T-helper 1 cell treated with Interleukin-12 subunit alpha and Interleukin-12 subunit beta and Interleukin-4 antibody, amounts not matched to agents 30 μg/mL and 1 μg/mL, for 36 hours (primary cell): ENCODE measurements at regions not wholly inside any gene's neighbourhood (a gene's known extent, or its start where the extent isn't known, plus 50 kb on each side); places are given as distances from the start of the nearest gene placed in this dataset.

Source experiments
- H3K27ac Mint-ChIP-seq: one replicate; pipeline ENCODE4 v1.8.0; 2021; ENCODE audit warnings: mild to moderate bottlenecking, mixed read lengths
- H3K27me3 Mint-ChIP-seq: one replicate; pipeline ENCODE4 v1.8.0; 2021; ENCODE audit warnings: low read depth, mixed read lengths
- H3K36me3 Mint-ChIP-seq: one replicate; pipeline ENCODE4 v1.8.0; 2021; ENCODE audit warnings: low read depth, mixed read lengths
- H3K4me1 Mint-ChIP-seq: one replicate; pipeline ENCODE4 v1.8.0; 2021; ENCODE audit warnings: low read depth, mixed read lengths
- H3K4me3 Mint-ChIP-seq: one replicate; pipeline ENCODE4 v1.8.0; 2021; ENCODE audit warnings: mild to moderate bottlenecking, moderate library complexity, mixed read lengths
- H3K9me3 Mint-ChIP-seq: one replicate; pipeline ENCODE4 v1.8.0; 2021; ENCODE audit warnings: mixed read lengths

DNA sequence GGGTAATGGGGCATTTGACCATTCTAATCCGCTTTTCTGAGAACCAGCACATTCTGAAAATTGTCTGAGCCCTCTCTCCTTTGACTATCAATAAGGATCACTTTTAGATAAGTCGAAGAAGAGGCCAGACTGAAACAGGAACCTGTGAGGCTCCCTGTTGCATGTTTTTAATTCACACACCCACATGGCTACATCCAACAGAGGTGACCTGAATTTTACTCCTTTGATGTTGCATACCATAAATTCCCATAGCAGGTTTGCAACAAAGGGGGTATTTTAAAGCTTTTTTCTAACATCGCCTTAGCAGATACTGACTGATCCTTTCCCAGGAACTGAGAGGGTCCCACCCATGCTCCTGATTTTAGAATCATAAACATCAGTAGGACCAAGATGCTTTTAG lies 450.8 kb downstream of the USP25 start:
- Mint-ChIP-seq H3K9me3 (no peaks in the 10 kb centered on the region), H3K27ac (no peak overlapping the region), H3K4me1 (no peaks in the 10 kb centered on the region), H3K36me3 (no peaks in the 10 kb centered on the region), H3K27me3 (no peaks in the 10 kb centered on the region), H3K4me3 (no peak overlapping the region)

DNA sequence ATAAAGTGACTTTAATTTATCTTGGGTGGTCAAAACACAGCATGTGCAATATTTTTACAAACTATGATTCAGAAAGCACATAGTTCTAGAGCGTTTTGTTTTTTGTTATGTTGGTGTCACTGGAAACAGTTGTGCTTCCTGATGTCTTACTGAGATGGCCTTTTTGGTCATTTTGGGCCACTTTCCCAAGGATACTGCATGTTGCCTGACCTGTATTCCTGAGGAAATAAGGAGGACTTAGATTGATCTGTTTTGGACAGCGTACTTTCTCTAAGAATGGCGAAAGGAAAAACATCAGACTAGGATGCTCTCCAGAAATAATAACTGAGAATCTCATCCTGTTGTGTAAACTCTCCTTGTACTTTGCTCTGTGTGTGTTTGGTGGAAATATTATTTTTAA lies 451.2 kb downstream of the USP25 start:
- no peak overlapping the region for H3K27ac Mint-ChIP-seq
- H3K27me3 Mint-ChIP-seq, result no peaks in the 10 kb centered on the region
- H3K36me3 Mint-ChIP-seq, result no peaks in the 10 kb centered on the region
- no peak overlapping the region for H3K4me3 Mint-ChIP-seq
- no peaks in the 10 kb centered on the region for H3K4me1 Mint-ChIP-seq
- no peaks in the 10 kb centered on the region for H3K9me3 Mint-ChIP-seq

- Mint-ChIP-seq H3K27ac (no peak overlapping the region), H3K27me3 (no peaks in the 10 kb centered on the region), H3K4me3 (no peak overlapping the region), H3K4me1 (no peaks in the 10 kb centered on the region), H3K9me3 (no peaks in the 10 kb centered on the region), H3K36me3 (no peaks in the 10 kb centered on the region)
These were observed 456.0 kb downstream of the USP25 start for GRCh38 chr21:16185766-16186165.

DNA sequence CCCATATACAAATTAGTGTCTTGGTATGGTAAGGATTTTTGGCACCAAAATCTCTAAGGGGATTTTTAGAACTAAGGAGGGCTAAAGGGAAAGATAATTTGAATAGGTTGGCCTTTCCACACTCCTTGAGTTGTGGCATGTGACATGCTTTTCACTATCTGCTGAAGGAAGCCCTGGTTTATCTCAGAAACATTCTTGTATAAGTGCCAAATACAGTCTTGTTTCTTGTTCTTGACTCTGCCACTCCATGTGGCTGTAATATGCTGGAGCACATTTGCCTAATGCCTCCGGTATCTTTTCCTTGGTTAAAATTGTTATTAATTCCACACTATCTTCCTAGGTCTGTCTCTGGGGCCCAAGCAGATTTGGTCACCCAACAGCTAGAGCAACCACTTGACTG lies 457.0 kb downstream of the USP25 start:
- no peaks in the 10 kb centered on the region for H3K9me3 Mint-ChIP-seq
- H3K27me3 Mint-ChIP-seq, result no peaks in the 10 kb centered on the region
- no peak overlapping the region for H3K27ac Mint-ChIP-seq
- H3K4me1 Mint-ChIP-seq, result no peaks in the 10 kb centered on the region
- H3K36me3 Mint-ChIP-seq, result no peaks in the 10 kb centered on the region
- no peak overlapping the region for H3K4me3 Mint-ChIP-seq

GRCh38 chr21:16187603-16188301 lies 458.0 kb downstream of the USP25 start:
- Mint-ChIP-seq H3K27me3 (no peaks in the 10 kb centered on the region), H3K9me3 (no peaks in the 10 kb centered on the region), H3K27ac (no peak overlapping the region), H3K4me1 (no peaks in the 10 kb centered on the region), H3K36me3 (no peaks in the 10 kb centered on the region), H3K4me3 (no peak overlapping the region)

GRCh38 chr21:16192902-16193301 lies 463.1 kb downstream of the USP25 start:
- Mint-ChIP-seq H3K4me3 (no peak overlapping the region), H3K27ac (no peak overlapping the region), H3K27me3 (no peaks in the 10 kb centered on the region), H3K36me3 (no peaks in the 10 kb centered on the region), H3K9me3 (no peaks in the 10 kb centered on the region), H3K4me1 (peaks cover 2% of the 10 kb centered on the region)

DNA sequence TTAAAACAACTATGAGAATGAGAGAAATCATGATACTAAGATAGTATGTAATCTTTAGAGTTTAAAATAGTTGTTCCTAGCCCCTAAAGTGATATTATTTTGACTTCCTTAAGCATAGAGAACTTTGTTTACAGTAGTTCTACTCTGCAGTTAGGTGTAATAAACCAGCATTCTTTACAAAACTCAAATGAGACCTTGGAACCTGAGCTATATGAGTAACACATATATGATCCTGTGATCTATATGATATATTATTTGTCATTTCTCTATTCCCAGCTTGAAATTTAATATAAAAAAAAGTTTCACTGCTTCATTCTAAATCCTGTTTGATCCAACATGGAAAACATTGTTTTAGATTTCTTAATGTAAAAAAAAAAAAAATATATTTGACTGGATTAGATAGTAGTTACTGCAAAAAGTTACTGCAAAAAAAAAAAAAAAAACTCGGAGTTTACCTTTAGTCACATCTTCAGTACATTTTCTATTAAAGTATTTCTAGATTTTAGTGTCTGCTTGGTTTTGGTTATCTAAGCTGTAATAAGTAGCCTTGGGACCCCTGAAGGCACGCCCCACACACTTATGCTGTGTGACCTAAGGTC lies 463.8 kb downstream of the USP25 start:
- H3K27me3 Mint-ChIP-seq, result no peaks in the 10 kb centered on the region
- H3K27ac Mint-ChIP-seq, result no peak overlapping the region
- no peak overlapping the region for H3K4me3 Mint-ChIP-seq
- H3K4me1 Mint-ChIP-seq, result peaks cover 2% of the 10 kb centered on the region
- H3K36me3 Mint-ChIP-seq, result no peaks in the 10 kb centered on the region
- no peaks in the 10 kb centered on the region for H3K9me3 Mint-ChIP-seq

GRCh38 chr21:16194095-16194787 lies 464.5 kb downstream of the USP25 start:
- H3K27ac Mint-ChIP-seq, result no peak overlapping the region
- peaks cover 2% of the 10 kb centered on the region for H3K4me1 Mint-ChIP-seq
- H3K27me3 Mint-ChIP-seq, result no peaks in the 10 kb centered on the region
- no peak overlapping the region for H3K4me3 Mint-ChIP-seq
- no peaks in the 10 kb centered on the region for H3K9me3 Mint-ChIP-seq
- H3K36me3 Mint-ChIP-seq, result no peaks in the 10 kb centered on the region

GRCh38 chr21:16194788-16195537 lies 465.2 kb downstream of the USP25 start:
- Mint-ChIP-seq H3K9me3 (no peaks in the 10 kb centered on the region), H3K36me3 (no peaks in the 10 kb centered on the region), H3K27me3 (no peaks in the 10 kb centered on the region), H3K4me3 (no peak overlapping the region), H3K27ac (peak overlapping the region; percentile 15), H3K4me1 (peaks cover 2% of the 10 kb centered on the region)

- Mint-ChIP-seq H3K4me1 (peaks cover 2% of the 10 kb centered on the region), H3K27me3 (no peaks in the 10 kb centered on the region), H3K4me3 (no peak overlapping the region), H3K9me3 (no peaks in the 10 kb centered on the region), H3K27ac (peak overlapping the region; percentile 15), H3K36me3 (no peaks in the 10 kb centered on the region)
These were observed 465.7 kb downstream of the USP25 start for GRCh38 chr21:16195538-16195910.

- Mint-ChIP-seq H3K4me3 (no peak overlapping the region), H3K9me3 (no peaks in the 10 kb centered on the region), H3K27ac (no peak overlapping the region), H3K4me1 (peaks cover 2% of the 10 kb centered on the region), H3K36me3 (no peaks in the 10 kb centered on the region), H3K27me3 (no peaks in the 10 kb centered on the region)
These were observed 466.2 kb downstream of the USP25 start for GRCh38 chr21:16196001-16196400.

GRCh38 chr21:16198546-16198945 lies 468.8 kb downstream of the USP25 start:
- H3K36me3 Mint-ChIP-seq, result no peaks in the 10 kb centered on the region
- peaks cover 2% of the 10 kb centered on the region for H3K4me1 Mint-ChIP-seq
- no peaks in the 10 kb centered on the region for H3K27me3 Mint-ChIP-seq
- no peak overlapping the region for H3K27ac Mint-ChIP-seq
- no peaks in the 10 kb centered on the region for H3K9me3 Mint-ChIP-seq
- no peak overlapping the region for H3K4me3 Mint-ChIP-seq

DNA sequence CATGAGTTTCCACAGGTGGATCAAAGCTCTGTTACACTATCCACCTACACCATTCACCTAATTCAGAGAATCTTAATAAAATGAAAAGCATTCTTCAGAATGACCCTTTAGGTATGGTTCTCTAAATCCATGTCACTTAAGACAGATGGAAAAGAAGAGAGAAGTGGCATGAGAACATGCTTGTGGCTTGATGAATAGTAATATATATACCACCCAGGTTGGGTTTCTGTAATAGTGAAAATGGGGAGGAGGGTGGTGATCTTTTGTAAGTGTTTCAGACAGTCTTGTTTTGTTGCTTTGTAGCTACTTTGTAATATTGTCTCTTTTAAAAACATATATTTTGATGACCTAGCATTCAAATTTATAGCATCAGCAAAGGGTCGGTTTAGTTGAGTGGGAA lies 469.8 kb downstream of the USP25 start:
- no peaks in the 10 kb centered on the region for H3K27me3 Mint-ChIP-seq
- no peaks in the 10 kb centered on the region for H3K36me3 Mint-ChIP-seq
- peaks cover 2% of the 10 kb centered on the region for H3K4me1 Mint-ChIP-seq
- H3K4me3 Mint-ChIP-seq, result no peak overlapping the region
- H3K27ac Mint-ChIP-seq, result no peak overlapping the region
- no peaks in the 10 kb centered on the region for H3K9me3 Mint-ChIP-seq

GRCh38 chr21:16201718-16202117 lies 471.9 kb downstream of the USP25 start:
- Mint-ChIP-seq H3K4me1 (no peaks in the 10 kb centered on the region), H3K27me3 (no peaks in the 10 kb centered on the region), H3K36me3 (no peaks in the 10 kb centered on the region), H3K9me3 (no peaks in the 10 kb centered on the region), H3K4me3 (no peak overlapping the region), H3K27ac (no peak overlapping the region)

DNA sequence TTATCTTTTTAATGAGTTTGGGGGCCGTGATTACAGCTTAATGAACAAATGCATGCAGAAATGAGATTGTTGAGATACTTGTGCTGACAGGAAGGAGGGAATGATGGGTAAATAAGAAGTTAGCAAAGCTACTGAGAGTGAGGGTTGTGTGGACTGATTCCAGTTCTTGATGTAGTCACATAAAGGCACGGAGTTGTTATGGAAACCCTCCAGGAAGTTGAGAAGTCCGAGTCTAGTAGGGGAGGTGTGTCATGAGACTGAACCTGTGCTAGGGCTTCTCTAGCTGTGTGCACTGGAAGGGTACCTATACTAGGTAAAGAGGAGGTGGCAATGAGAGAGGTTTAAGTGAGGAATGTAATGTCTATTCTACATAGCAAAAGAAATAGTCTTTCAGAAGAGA lies 475.7 kb downstream of the USP25 start:
- H3K36me3 Mint-ChIP-seq, result no peaks in the 10 kb centered on the region
- H3K27me3 Mint-ChIP-seq, result no peaks in the 10 kb centered on the region
- no peak overlapping the region for H3K4me3 Mint-ChIP-seq
- H3K27ac Mint-ChIP-seq, result no peak overlapping the region
- H3K9me3 Mint-ChIP-seq, result no peaks in the 10 kb centered on the region
- no peaks in the 10 kb centered on the region for H3K4me1 Mint-ChIP-seq
